Activated CD4-positive, alpha-beta T cell treated with anti-CD3 and anti-CD28 coated beads, Interleukin-2, amount 10 ng/mL, durations not matched to agents 7 days and 5 days (primary cell): ENCODE measurements at regions not wholly inside any gene's neighbourhood (a gene's known extent, or its start where the extent isn't known, plus 50 kb on each side); places are given as distances from the start of the nearest gene placed in this dataset.

Experiments used
- CTCF ChIA-PET: fragments of 350-600 bp; sonication (Branson Sonifier 250); formaldehyde crosslinking; loops from one replicate; lab custom pipeline; 2021; ENCODE audit warnings: antibody characterized with exemption; lab: Charles Lee
- POLR2A ChIA-PET: fragments of 350-600 bp; sonication (Branson Sonifier 250); formaldehyde crosslinking; loops from one replicate; lab custom pipeline; 2021; ENCODE audit warnings: antibody characterized with exemption; lab: Charles Lee
- DNase-seq: peaks from one replicate; pipeline ENCODE4 v3.0.0-alpha.2; 2020
- H3K27ac Mint-ChIP-seq: one replicate; pipeline ENCODE4 v1.8.0; 2021; ENCODE audit warnings: mild to moderate bottlenecking, moderate library complexity, mixed read lengths
- H3K27me3 Mint-ChIP-seq: one replicate; pipeline ENCODE4 v1.8.0; 2021; ENCODE audit warnings: mixed read lengths
- H3K36me3 Mint-ChIP-seq: one replicate; pipeline ENCODE4 v1.8.0; 2021; ENCODE audit warnings: low read depth, mixed read lengths
- H3K4me1 Mint-ChIP-seq: one replicate; pipeline ENCODE4 v1.8.0; 2021; ENCODE audit warnings: mixed read lengths
- H3K4me3 Mint-ChIP-seq: one replicate; pipeline ENCODE4 v1.8.0; 2021; ENCODE audit warnings: mild to moderate bottlenecking, moderate library complexity, mixed read lengths
- H3K9me3 Mint-ChIP-seq: one replicate; pipeline ENCODE4 v1.8.0; 2021; ENCODE audit warnings: mixed read lengths

- Mint-ChIP-seq H3K27ac (peak overlapping the region; percentile 84), H3K4me3 (peak overlapping the region; percentile 27), H3K4me1 (peaks cover 33% of the 10 kb centered on the region), H3K36me3 (no peaks in the 10 kb centered on the region), H3K27me3 (peaks cover 5% of the 10 kb centered on the region), H3K9me3 (no peaks in the 10 kb centered on the region)
- ChIA-PET CTCF (interaction anchor here (0.6 to 3.2 kb wide), 5 partner anchors 10 to 351 kb away, joined by 3 to 10 read pairs (median 3); no protein-coding TSS in a partner anchor), POLR2A (interaction anchor here (0.6 kb wide), 1 partner anchor 440 kb away, joined by 8 read pairs; no protein-coding TSS in a partner anchor)
- DNase-seq = peak; percentile 8
These were observed 280.7 kb downstream of the BCOR start for GRCh38 chrX:39816871-39817731.

GRCh38 chrX:39817754-39818470, 279.8 kb downstream of the BCOR start:
- ChIA-PET CTCF (interaction anchor here (0.9 to 3.2 kb wide), 3 partner anchors 10 to 350 kb away, joined by 3 to 10 read pairs (median 5); no protein-coding TSS in a partner anchor), POLR2A (interaction anchor here (0.6 kb wide), 1 partner anchor 439 kb away, joined by 8 read pairs; no protein-coding TSS in a partner anchor)
- Mint-ChIP-seq H3K36me3 (no peaks in the 10 kb centered on the region), H3K9me3 (no peaks in the 10 kb centered on the region), H3K27ac (peak overlapping the region; percentile 65), H3K4me1 (peaks cover 33% of the 10 kb centered on the region), H3K4me3 (no peak overlapping the region), H3K27me3 (peaks cover 8% of the 10 kb centered on the region)
- no peak for DNase-seq

DNA sequence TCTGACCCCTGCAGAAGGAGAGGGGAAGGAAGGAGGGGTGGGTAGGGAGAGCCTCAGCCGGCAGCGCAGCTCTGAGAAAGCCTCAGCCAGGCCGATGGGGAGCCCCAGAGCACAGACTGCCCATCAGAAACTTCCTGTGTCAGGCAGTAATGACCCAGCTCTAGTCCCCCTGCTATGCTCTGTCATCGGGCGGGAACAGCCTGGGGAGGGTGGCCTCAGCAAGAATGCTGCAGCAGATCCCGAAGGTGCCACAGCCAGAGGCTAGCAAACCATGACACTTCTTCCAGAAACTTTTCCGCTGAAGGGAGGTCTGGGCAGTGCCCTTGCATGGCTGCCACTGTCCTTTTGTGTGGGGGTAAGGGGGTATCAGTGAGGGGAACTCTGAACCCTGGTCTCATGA, 279.0 kb downstream of the BCOR start:
- Mint-ChIP-seq H3K9me3 (no peaks in the 10 kb centered on the region), H3K4me1 (peaks cover 33% of the 10 kb centered on the region), H3K4me3 (no peak overlapping the region), H3K36me3 (no peaks in the 10 kb centered on the region), H3K27me3 (peaks cover 13% of the 10 kb centered on the region), H3K27ac (no peak overlapping the region)
- CTCF ChIA-PET = interaction anchor here (0.8 to 3.2 kb wide), 2 partner anchors 36 kb away, joined by 3 to 10 read pairs; no protein-coding TSS in a partner anchor
- DNase-seq = no peak
- POLR2A ChIA-PET = no interaction called here

GRCh38 chrX:39819921-39820849, 277.6 kb downstream of the BCOR start:
- POLR2A ChIA-PET = no interaction called here
- DNase-seq = no peak
- Mint-ChIP-seq H3K4me1 (peaks cover 30% of the 10 kb centered on the region), H3K27ac (no peak overlapping the region), H3K9me3 (no peaks in the 10 kb centered on the region), H3K27me3 (peaks cover 13% of the 10 kb centered on the region), H3K36me3 (no peaks in the 10 kb centered on the region), H3K4me3 (peak overlapping the region; percentile 41)
- CTCF ChIA-PET = no interaction called here

DNA sequence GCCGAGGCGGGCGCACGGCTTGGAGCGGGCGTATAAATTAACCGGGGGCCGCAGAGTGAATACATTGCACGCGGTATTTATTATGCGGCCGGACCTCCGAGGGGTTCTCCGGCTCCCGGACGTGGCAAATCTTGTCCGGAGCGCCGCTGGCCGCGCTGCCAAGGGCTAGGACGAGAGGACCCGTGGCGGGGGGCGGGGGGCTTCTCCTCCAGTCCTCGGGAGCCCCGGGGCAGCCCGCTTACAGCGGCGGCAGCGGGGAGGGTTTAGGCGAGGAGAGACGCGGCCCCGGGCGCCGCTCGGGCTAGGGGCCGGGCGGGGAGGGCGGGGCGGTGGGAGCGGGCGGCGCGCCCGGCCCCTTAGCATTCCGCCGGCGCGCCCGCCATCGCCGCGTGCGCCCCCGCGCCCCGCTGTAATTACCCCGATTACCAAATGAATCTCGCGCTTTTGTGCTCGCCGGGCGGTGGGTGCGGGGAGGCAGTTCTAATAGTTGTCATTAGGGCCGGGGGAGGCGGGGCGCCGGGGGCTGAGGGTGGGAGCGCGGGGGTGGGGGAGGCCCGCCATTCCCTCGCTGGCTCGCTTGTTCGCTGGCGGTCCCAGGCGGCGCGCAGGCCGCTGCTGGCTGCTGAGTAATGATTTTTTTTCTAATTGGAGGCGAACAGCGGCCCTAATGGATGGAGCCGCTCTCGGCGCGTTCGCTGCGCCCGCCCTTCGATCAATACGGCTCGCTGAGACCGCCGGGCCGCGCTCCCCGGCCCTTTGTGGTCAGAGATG, 276.6 kb downstream of the BCOR start:
- POLR2A ChIA-PET = no interaction called here
- CTCF ChIA-PET = no interaction called here
- Mint-ChIP-seq H3K27me3 (peaks cover 13% of the 10 kb centered on the region), H3K36me3 (no peaks in the 10 kb centered on the region), H3K27ac (no peak overlapping the region), H3K4me3 (peak overlapping the region; percentile 41), H3K4me1 (peaks cover 22% of the 10 kb centered on the region), H3K9me3 (no peaks in the 10 kb centered on the region)
- no peak for DNase-seq

GRCh38 chrX:39821709-39822095, 276.1 kb downstream of the BCOR start:
- Mint-ChIP-seq H3K4me3 (no peak overlapping the region), H3K4me1 (peaks cover 16% of the 10 kb centered on the region)
- POLR2A ChIA-PET = no interaction called here

DNA sequence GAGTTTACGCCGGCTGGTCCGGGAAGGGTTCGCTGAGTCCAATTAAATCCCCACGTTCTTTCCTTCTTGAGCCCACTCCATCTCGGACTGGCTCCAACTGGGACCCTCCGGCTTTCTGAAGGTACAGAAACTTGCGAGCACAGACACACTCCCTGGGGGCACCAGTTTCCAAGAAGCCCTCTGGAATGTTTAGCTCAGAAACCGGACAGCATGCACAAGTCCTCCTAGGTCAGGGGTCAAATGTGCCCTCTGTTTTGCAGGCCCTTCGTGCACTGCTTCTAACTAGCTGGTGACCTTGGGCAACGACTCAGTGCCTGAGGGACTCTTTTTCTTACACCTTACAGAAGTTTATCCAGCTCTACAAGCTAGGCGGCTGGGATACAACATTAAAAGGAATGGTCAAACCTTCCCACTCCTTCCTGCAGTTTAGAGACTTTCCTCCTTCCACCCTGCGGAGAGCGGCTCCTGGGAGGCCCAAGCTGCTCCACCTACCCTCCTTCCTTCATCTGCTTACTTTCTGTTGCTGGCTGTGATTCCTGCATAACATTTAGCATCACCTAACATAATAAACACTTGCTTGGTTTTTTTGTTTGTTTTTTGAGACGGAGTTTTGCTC, 275.5 kb downstream of the BCOR start:
- H3K9me3 Mint-ChIP-seq = no peaks in the 10 kb centered on the region
- no peak overlapping the region for H3K27ac Mint-ChIP-seq
- ChIA-PET POLR2A (no interaction called here), CTCF (interaction anchor here (1.1 kb wide), 1 partner anchor 9 kb away, joined by 3 read pairs; no protein-coding TSS in a partner anchor)
- DNase-seq = no peak
- no peaks in the 10 kb centered on the region for H3K36me3 Mint-ChIP-seq
- peak overlapping the region; percentile 10 for H3K4me3 Mint-ChIP-seq
- H3K4me1 Mint-ChIP-seq = peaks cover 11% of the 10 kb centered on the region
- peaks cover 13% of the 10 kb centered on the region for H3K27me3 Mint-ChIP-seq

More at GRCh38 chrX:39821709-39822095, 276.1 kb downstream of the BCOR start:
- H3K27ac Mint-ChIP-seq = no peak overlapping the region
- no peak for DNase-seq
- CTCF ChIA-PET = interaction anchor here (1.1 kb wide), 1 partner anchor 9 kb away, joined by 3 read pairs; no protein-coding TSS in a partner anchor
- no peaks in the 10 kb centered on the region for H3K36me3 Mint-ChIP-seq
- H3K9me3 Mint-ChIP-seq = no peaks in the 10 kb centered on the region
- peaks cover 13% of the 10 kb centered on the region for H3K27me3 Mint-ChIP-seq

DNA sequence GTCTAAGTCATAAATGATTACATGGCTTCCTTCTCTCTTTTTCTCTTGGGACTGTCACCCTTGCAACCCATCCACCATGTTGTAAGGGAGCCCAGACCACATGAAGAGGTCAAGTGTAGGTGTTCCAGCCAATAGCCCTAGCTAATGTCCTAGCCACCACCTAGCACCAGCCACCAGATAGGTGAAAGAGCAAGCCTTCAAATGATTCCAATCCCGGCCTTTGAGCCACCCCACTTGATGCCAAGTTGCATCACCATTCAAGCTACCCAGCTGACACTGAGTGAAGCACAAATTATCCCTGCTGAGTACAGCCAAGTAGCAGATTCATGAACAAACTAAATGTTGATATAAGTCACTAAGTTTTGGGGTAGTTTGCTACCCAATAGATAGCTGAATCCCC, 274.3 kb downstream of the BCOR start:
- peaks cover 13% of the 10 kb centered on the region for H3K27me3 Mint-ChIP-seq

GRCh38 chrX:39823854-39824253, 273.9 kb downstream of the BCOR start:
- no peaks in the 10 kb centered on the region for H3K36me3 Mint-ChIP-seq
- ChIA-PET CTCF (interaction anchor here (0.6 to 1.9 kb wide), 2 partner anchors 11 to 40 kb away, joined by 3 to 6 read pairs; no protein-coding TSS in a partner anchor), POLR2A (no interaction called here)
- H3K4me3 Mint-ChIP-seq = no peak overlapping the region
- no peak for DNase-seq
- H3K4me1 Mint-ChIP-seq = peaks cover 3% of the 10 kb centered on the region
- H3K27me3 Mint-ChIP-seq = peaks cover 13% of the 10 kb centered on the region
- no peaks in the 10 kb centered on the region for H3K9me3 Mint-ChIP-seq
- no peak overlapping the region for H3K27ac Mint-ChIP-seq

More for the DNA sequence above, 274.3 kb downstream of the BCOR start:
- Mint-ChIP-seq H3K4me3 (no peak overlapping the region), H3K36me3 (no peaks in the 10 kb centered on the region), H3K9me3 (no peaks in the 10 kb centered on the region), H3K27ac (no peak overlapping the region), H3K4me1 (peaks cover 3% of the 10 kb centered on the region)
- DNase-seq = no peak
- ChIA-PET POLR2A (no interaction called here), CTCF (interaction anchor here (0.6 to 1.9 kb wide), 2 partner anchors 11 to 41 kb away, joined by 3 to 6 read pairs; no protein-coding TSS in a partner anchor)

DNA sequence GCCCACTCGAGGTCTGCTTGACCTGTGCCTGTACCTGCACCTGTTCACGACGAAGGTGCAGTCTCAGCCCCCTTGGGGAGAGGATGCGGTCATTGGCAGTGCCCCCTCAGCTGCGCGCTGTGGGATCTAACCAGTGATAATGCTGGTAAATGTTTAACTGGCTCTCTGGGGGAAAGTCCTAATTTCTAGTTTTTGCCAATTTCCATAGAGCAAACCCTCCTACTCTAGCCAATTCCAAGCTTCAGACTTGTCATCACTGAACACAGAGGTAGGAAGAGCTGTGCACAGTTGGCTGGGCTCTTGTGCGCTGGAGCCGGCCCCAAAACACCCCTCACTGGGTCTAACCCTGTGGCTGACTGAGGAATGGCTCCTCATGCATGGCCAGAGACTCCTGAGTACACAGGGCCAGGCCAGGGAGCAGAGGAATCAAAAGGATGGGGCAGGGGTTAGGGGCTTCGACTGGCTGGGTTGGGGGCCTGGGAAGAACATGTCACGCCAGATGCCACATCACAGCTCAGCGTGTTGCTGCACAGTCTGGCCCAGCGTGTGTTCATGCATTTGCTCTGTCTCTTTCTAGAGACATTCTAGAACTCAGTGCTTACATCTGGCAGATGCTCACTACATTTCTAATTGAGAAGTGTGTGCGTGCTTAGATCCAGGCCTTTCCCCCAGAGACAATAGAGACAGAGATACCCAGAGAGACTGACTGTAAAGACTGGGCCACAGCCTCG, 270.8 kb downstream of the BCOR start:
- Mint-ChIP-seq H3K36me3 (no peaks in the 10 kb centered on the region), H3K27ac (no peak overlapping the region), H3K27me3 (peaks cover 8% of the 10 kb centered on the region), H3K9me3 (no peaks in the 10 kb centered on the region), H3K4me1 (peaks cover 3% of the 10 kb centered on the region), H3K4me3 (no peak overlapping the region)
- DNase-seq = no peak
- ChIA-PET CTCF (interaction anchor here (1.0 to 1.7 kb wide), 2 partner anchors 8 to 16 kb away, joined by 3 to 5 read pairs; no protein-coding TSS in a partner anchor), POLR2A (no interaction called here)
